ENCODE measurements at regions not wholly inside any gene's neighbourhood (a gene's known extent, or its start where the extent isn't known, plus 50 kb on each side); places are given as distances from the start of the nearest gene placed in this dataset.

- H3K9me3 Mint-ChIP-seq: peaks cover 18% of the 10 kb centered on the region
- H3K4me1 Mint-ChIP-seq (ENCODE audit: low read depth): no peaks in the 10 kb centered on the region
- no peak for ATAC-seq
Observed at GRCh38 chr10:124268976-124269375, 149.7 kb downstream of the OAT start.

DNA sequence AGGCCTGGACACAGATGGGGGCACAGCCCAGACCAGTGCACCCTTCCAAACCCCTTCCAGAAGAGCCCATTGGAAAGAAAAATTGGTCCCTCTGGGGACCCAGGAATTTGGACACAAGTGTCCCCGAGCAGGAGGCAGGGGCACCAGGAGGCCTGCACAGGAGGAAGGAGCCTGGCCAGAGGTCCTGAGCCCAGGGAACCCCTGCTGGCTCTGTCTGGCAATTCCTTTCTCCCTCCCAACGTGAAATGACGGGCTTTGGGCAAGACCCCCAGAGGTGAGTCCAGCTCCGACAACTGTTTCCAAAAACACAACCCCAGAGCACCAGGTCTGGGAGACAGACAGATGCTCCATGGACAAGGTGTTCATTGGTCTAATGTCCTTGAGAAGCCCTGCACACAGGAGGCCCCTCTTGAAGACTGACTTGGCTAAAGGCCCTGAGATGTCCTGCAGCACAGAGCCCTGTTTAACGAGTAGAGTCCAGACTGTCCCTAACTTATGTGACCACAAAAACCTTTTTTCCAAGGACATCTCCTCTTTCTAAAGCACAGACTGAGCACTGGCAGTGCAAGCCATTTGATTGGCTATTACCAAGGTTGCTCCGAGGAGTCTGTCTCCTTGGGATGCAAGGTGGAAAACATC is 150.7 kb downstream of the OAT start:
- DNase-seq (no peak), ATAC-seq (no peak)
- H3K4me1 Mint-ChIP-seq (ENCODE audit: low read depth): no peaks in the 10 kb centered on the region
- CTCF ChIA-PET: no interaction called here
- H3K4me3 Mint-ChIP-seq: no peak overlapping the region
- no peaks in the 10 kb centered on the region for H3K36me3 Mint-ChIP-seq (ENCODE audit: low read depth)
- H3K27me3 Mint-ChIP-seq: no peaks in the 10 kb centered on the region
- intact Hi-C loops (cut with micrococcal nuclease): no loop called here
- TF ChIP-seq CTCF (IDR thresholded peaks at IDR 0.05): no peak
- peaks cover 14% of the 10 kb centered on the region for H3K9me3 Mint-ChIP-seq
- H3K27ac Mint-ChIP-seq: no peak overlapping the region
- POLR2A ChIA-PET: no interaction called here

More at GRCh38 chr10:124268976-124269375, 149.7 kb downstream of the OAT start:
- Mint-ChIP-seq H3K27ac (no peak overlapping the region), H3K36me3 (ENCODE audit: low read depth) (no peaks in the 10 kb centered on the region), H3K27me3 (no peaks in the 10 kb centered on the region), H3K4me3 (no peak overlapping the region)
- intact Hi-C loops (cut with micrococcal nuclease): no loop called here
- ChIA-PET CTCF (no interaction called here), POLR2A (no interaction called here)
- DNase-seq: no peak
- no peak for TF ChIP-seq CTCF (IDR thresholded peaks at IDR 0.05)

GRCh38 chr10:124267231-124267885 is 151.4 kb downstream of the OAT start:
- TF ChIP-seq CTCF (IDR thresholded peaks at IDR 0.05): no peak
- H3K9me3 Mint-ChIP-seq: peaks cover 9% of the 10 kb centered on the region
- intact Hi-C loops (cut with micrococcal nuclease): no loop called here
- no peaks in the 10 kb centered on the region for H3K4me1 Mint-ChIP-seq (ENCODE audit: low read depth)
- H3K36me3 Mint-ChIP-seq (ENCODE audit: low read depth): no peaks in the 10 kb centered on the region
- CTCF ChIA-PET: no interaction called here
- ATAC-seq (no peak), DNase-seq (no peak)
- H3K27ac Mint-ChIP-seq: no peak overlapping the region
- no peak overlapping the region for H3K4me3 Mint-ChIP-seq
- no peaks in the 10 kb centered on the region for H3K27me3 Mint-ChIP-seq
- POLR2A ChIA-PET: no interaction called here

DNA sequence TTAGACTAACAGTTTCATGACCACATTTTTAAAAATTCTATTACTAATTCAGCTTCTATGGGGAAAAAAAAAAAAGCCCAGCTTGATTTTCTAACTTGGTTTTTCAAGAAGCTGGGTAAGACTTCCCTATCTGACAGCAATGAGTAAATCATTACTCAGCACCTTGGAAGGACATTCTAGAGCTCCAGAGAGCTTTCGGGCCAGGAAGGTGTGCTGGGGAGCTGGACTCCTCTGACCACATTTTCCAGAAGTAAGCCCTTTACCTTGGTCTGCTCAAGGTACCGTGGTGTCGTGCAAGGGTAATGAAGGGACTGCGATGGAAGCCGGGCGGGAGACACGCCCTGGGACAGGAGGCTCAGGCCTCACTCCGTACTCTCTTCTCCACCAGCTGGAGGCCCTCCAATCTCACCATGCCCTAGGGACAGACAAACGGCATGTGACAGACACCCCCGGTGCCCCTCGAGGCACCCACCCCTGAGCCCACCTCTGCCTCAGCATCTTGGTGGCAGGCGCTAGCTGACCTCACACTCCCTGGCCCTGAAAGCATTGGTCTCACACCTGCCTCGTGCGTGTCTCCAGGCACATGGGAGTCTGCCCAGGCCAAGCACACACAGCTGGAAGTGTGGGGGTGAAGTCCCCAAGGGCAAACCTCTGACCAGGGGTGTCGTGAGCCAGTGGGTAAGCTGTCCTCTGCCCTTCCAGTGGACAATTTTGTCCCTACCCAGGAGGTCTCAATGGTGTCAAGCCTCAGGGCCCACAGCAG is 152.1 kb downstream of the OAT start:
- Mint-ChIP-seq H3K36me3 (ENCODE audit: low read depth) (no peaks in the 10 kb centered on the region), H3K9me3 (peaks cover 3% of the 10 kb centered on the region), H3K4me1 (ENCODE audit: low read depth) (no peaks in the 10 kb centered on the region), H3K4me3 (no peak overlapping the region), H3K27ac (no peak overlapping the region), H3K27me3 (no peaks in the 10 kb centered on the region)
- POLR2A ChIA-PET: no interaction called here
- CTCF ChIA-PET: no interaction called here
- no peak for TF ChIP-seq CTCF (IDR thresholded peaks at IDR 0.05)
- intact Hi-C loops (cut with micrococcal nuclease): no loop called here
- ATAC-seq: no peak
- no peak for DNase-seq

Data from activated CD8-positive, alpha-beta T cell treated with anti-CD3 and anti-CD28 coated beads for 36 hours (primary cell).